Prostate gland (tissue), 2 donors: ENCODE measurements at regions not wholly inside any gene's neighbourhood (a gene's known extent, or its start where the extent isn't known, plus 50 kb on each side); places are given as distances from the start of the nearest gene placed in this dataset.

Source experiments
- CTCF ChIP-seq, 4 experiments: fragments of 200-600 bp in 2 of 4; fragments of 450-650 bp in 2 of 4; sonication (generic) in 2 of 4; IDR thresholded peaks; 1 replicate in 3 of 4; 2 replicates in 1 of 4; pipeline ENCODE4 v1.5.1; 2016 to 2019; ENCODE audit warnings: antibody characterized with exemption in 4 of 4, mild to moderate bottlenecking in 2 of 4, moderate library complexity in 2 of 4
- POLR2A ChIP-seq: fragments of 450-650 bp; IDR thresholded peaks from one replicate; pipeline ENCODE4 v1.6.1; 2016; ENCODE audit warnings: antibody characterized with exemption, mild to moderate bottlenecking
- POLR2AphosphoS5 ChIP-seq: sonication (generic); formaldehyde crosslinking; IDR thresholded peaks from one replicate; pipeline ENCODE4 v1.6.1; 2017; ENCODE audit warnings: antibody characterized with exemption

DNA sequence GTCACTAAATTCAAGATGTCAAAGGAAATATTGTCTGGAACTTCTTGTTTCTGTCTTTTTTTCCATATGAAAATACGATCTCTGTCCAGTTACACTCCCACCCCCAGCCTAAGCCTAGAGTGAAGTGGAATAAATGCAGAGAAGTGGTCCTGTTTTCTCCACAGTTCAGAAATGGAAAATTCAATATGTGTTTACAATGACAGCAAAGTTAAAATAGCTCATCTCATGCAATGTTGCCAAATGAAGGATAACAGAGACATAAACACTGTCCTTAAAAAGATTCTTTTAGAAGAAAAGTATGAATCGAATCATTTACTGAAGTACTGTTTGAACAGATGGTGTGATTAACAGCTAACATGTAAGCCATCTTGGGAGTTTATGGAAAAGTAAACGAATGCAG is 160.8 kb upstream of the STK26 start:
- TF ChIP-seq CTCF (IDR thresholded peaks at IDR 0.05) (no peak), POLR2AphosphoS5 (no peak), POLR2A (no peak)
